Caco-2 (cell line): ENCODE measurements at regions not wholly inside any gene's neighbourhood (a gene's known extent, or its start where the extent isn't known, plus 50 kb on each side); places are given as distances from the start of the nearest gene placed in this dataset.

Experiments used
- BruUV-seq: library from RNA; stranded (reverse); fragments of 400-500 nt; replicated peaks from 2 replicates; lab custom pipeline; 2021; lab: Mats Ljungman, UMichigan
- CTCF ChIA-PET: fragments of 300-600 bp; sonication (Branson Sonifier 250); formaldehyde crosslinking; loops from one replicate; lab custom pipeline; 2022; ENCODE audit warnings: antibody characterized with exemption; lab: Charles Lee
- POLR2A ChIA-PET: fragments of 300-600 bp; sonication (Branson Sonifier 250); formaldehyde crosslinking; loops from one replicate; lab custom pipeline; 2022; ENCODE audit warnings: antibody characterized with exemption; lab: Charles Lee
- DNase-seq, 2 experiments: peaks; one replicate each; pipeline versions ENCODE4 v3.0.0 to v3.0.0-alpha.2; 2020 to 2022
- H3K27me3 ChIP-seq: replicated peaks from 2 replicates; pipeline ENCODE4 v1.6.0; 2011; ENCODE audit warnings: low read length; ENCODE audit not compliant: control insufficient read depth, insufficient read depth
- H3K36me3 ChIP-seq: 2 replicates; pipeline ENCODE4 v1.5.1; 2011; ENCODE audit warnings: low read length; ENCODE audit not compliant: control insufficient read depth, insufficient read depth
- H3K4me1 ChIP-seq: fragments of 250-450 bp; sonication (Bioruptor Pico); 2 replicates; pipeline ENCODE4 v1.5.1; 2020; ENCODE audit warnings: mild to moderate bottlenecking
- H3K4me3 ChIP-seq: 2 replicates; pipeline ENCODE4 v1.5.1; 2011; ENCODE audit warnings: low read depth, mild to moderate bottlenecking, control low read depth, low read length
- H3K9me3 ChIP-seq: fragments of 250-450 bp; sonication (Bioruptor Pico); 2 replicates; pipeline ENCODE4 v1.5.1; 2020; ENCODE audit warnings: mild to moderate bottlenecking, moderate library complexity
- H3K27ac Mint-ChIP-seq: one replicate; pipeline ENCODE4 v1.8.0; 2022; ENCODE audit warnings: mixed read lengths; ENCODE audit not compliant: unreplicated experiment
- H3K27me3 Mint-ChIP-seq: one replicate; pipeline ENCODE4 v1.8.0; 2022; ENCODE audit warnings: mixed read lengths; ENCODE audit not compliant: insufficient read depth, unreplicated experiment
- H3K36me3 Mint-ChIP-seq: one replicate; pipeline ENCODE4 v1.8.0; 2022; ENCODE audit warnings: mild to moderate bottlenecking, mixed read lengths; ENCODE audit not compliant: insufficient read depth, unreplicated experiment
- H3K4me1 Mint-ChIP-seq: one replicate; pipeline ENCODE4 v1.8.0; 2022; ENCODE audit warnings: low read depth, mixed read lengths; ENCODE audit not compliant: unreplicated experiment
- H3K4me3 Mint-ChIP-seq: one replicate; pipeline ENCODE4 v1.8.0; 2022; ENCODE audit warnings: mild to moderate bottlenecking, moderate library complexity, mixed read lengths; ENCODE audit not compliant: unreplicated experiment
- H3K9me3 Mint-ChIP-seq: one replicate; pipeline ENCODE4 v1.8.0; 2022; ENCODE audit warnings: mixed read lengths; ENCODE audit not compliant: unreplicated experiment
- CTCF ChIP-seq, 2 experiments: fragments of 200-600 bp in 1 of 2; IDR thresholded peaks; 1 replicate in 1 of 2; 2 replicates in 1 of 2; pipeline versions ENCODE4 v1.5.1 to v1.8.0; 2011 to 2022; ENCODE audit warnings: antibody characterized with exemption in 1 of 2, control low read depth in 1 of 2, inconsistent platforms in 1 of 2, low read depth in 1 of 2, low read length in 1 of 2, mild to moderate bottlenecking in 1 of 2, moderate library complexity in 1 of 2; ENCODE audit not compliant: insufficient read depth in 1 of 2, severe bottlenecking in 1 of 2, unreplicated experiment in 1 of 2
- intact Hi-C: fragments of 100-400 bp; cut with micrococcal nuclease; formaldehyde crosslinking; loops from one replicate; pipeline ENCODE4 v1.10.0; 2022; ENCODE audit not compliant: unreplicated experiment

GRCh38 chr5:121021681-121022080 lies 557.6 kb downstream of the PRR16 start:
- no peaks in the 10 kb centered on the region for H3K27me3 Mint-ChIP-seq
- H3K4me1 ChIP-seq, result no peaks in the 10 kb centered on the region
- H3K9me3 ChIP-seq, result no peaks in the 10 kb centered on the region
- H3K36me3 ChIP-seq, result no peaks in the 10 kb centered on the region
- no peak overlapping the region for H3K4me3 ChIP-seq
- H3K4me3 Mint-ChIP-seq, result no peak overlapping the region
- BruUV-seq, result no TSS peak
- H3K9me3 Mint-ChIP-seq, result no peaks in the 10 kb centered on the region
- H3K27me3 ChIP-seq, result no peaks in the 10 kb centered on the region
- H3K4me1 Mint-ChIP-seq, result no peaks in the 10 kb centered on the region
- ChIA-PET CTCF (no interaction called here), POLR2A (no interaction called here)
- no peaks in the 10 kb centered on the region for H3K36me3 Mint-ChIP-seq
- TF ChIP-seq CTCF (IDR thresholded peaks at IDR 0.05; ENCODE audit: insufficient read depth in 1 of 2, low read depth in 1 of 2, low read length in 1 of 2, severe bottlenecking in 1 of 2, unreplicated experiment in 1 of 2), result no peak
- no peak overlapping the region for H3K27ac Mint-ChIP-seq
- no peak for DNase-seq
- intact Hi-C loops, result no loop called here

GRCh38 chr5:121024416-121025311 lies 560.6 kb downstream of the PRR16 start:
- no peaks in the 10 kb centered on the region for H3K36me3 Mint-ChIP-seq
- Histone ChIP-seq H3K27me3 (no peaks in the 10 kb centered on the region), H3K9me3 (no peaks in the 10 kb centered on the region), H3K36me3 (no peaks in the 10 kb centered on the region), H3K4me3 (no peak overlapping the region), H3K4me1 (no peaks in the 10 kb centered on the region)
- no peaks in the 10 kb centered on the region for H3K27me3 Mint-ChIP-seq
- H3K9me3 Mint-ChIP-seq, result no peaks in the 10 kb centered on the region
- no peak for TF ChIP-seq CTCF (IDR thresholded peaks at IDR 0.05; ENCODE audit: insufficient read depth in 1 of 2, low read depth in 1 of 2, low read length in 1 of 2, severe bottlenecking in 1 of 2, unreplicated experiment in 1 of 2)
- POLR2A ChIA-PET, result no interaction called here
- BruUV-seq, result no TSS peak
- no peaks in the 10 kb centered on the region for H3K4me1 Mint-ChIP-seq
- CTCF ChIA-PET, result no interaction called here
- no peak overlapping the region for H3K27ac Mint-ChIP-seq
- H3K4me3 Mint-ChIP-seq, result no peak overlapping the region
- DNase-seq, result no peak
- intact Hi-C loops, result no loop called here

GRCh38 chr5:121025671-121026070 lies 561.6 kb downstream of the PRR16 start:
- no peaks in the 10 kb centered on the region for H3K4me1 Mint-ChIP-seq
- H3K4me3 Mint-ChIP-seq, result no peak overlapping the region
- H3K27ac Mint-ChIP-seq, result no peak overlapping the region
- POLR2A ChIA-PET, result no interaction called here
- Histone ChIP-seq H3K4me1 (no peaks in the 10 kb centered on the region), H3K27me3 (no peaks in the 10 kb centered on the region), H3K4me3 (no peak overlapping the region), H3K36me3 (no peaks in the 10 kb centered on the region), H3K9me3 (no peaks in the 10 kb centered on the region)
- H3K9me3 Mint-ChIP-seq, result no peaks in the 10 kb centered on the region
- H3K36me3 Mint-ChIP-seq, result no peaks in the 10 kb centered on the region
- H3K27me3 Mint-ChIP-seq, result no peaks in the 10 kb centered on the region
- BruUV-seq, result no TSS peak
- no peak for TF ChIP-seq CTCF (IDR thresholded peaks at IDR 0.05; ENCODE audit: insufficient read depth in 1 of 2, low read depth in 1 of 2, low read length in 1 of 2, severe bottlenecking in 1 of 2, unreplicated experiment in 1 of 2)
- no peak for DNase-seq
- CTCF ChIA-PET, result no interaction called here
- intact Hi-C loops, result no loop called here
